ENCODE measurements at regions not wholly inside any gene's neighbourhood (a gene's known extent, or its start where the extent isn't known, plus 50 kb on each side); places are given as distances from the start of the nearest gene placed in this dataset.

- no peak for TF ChIP-seq TCF4 (CRISPR knock-in tag; IDR thresholded peaks at IDR 0.05; ENCODE audit: borderline replicate concordance)
- no peak for TF ChIP-seq PATZ1 (CRISPR knock-in tag; IDR thresholded peaks at IDR 0.05; ENCODE audit: borderline replicate concordance)
- TF ChIP-seq CSRNP3 (CRISPR knock-in tag; IDR thresholded peaks at IDR 0.05) = no peak
- no peak for TF ChIP-seq OSR1 (CRISPR knock-in tag; IDR thresholded peaks at IDR 0.05)
- TF ChIP-seq GLIS3 (CRISPR knock-in tag; IDR thresholded peaks at IDR 0.05) = no peak
- TF ChIP-seq ISL1 (CRISPR knock-in tag; IDR thresholded peaks at IDR 0.05) = no peak
- TF ChIP-seq RARB (CRISPR knock-in tag; IDR thresholded peaks at IDR 0.05) = no peak
- TF ChIP-seq ZFP30 (CRISPR knock-in tag; IDR thresholded peaks at IDR 0.05) = no peak
- no peak for TF ChIP-seq CREB5 (CRISPR knock-in tag; IDR thresholded peaks at IDR 0.05; ENCODE audit: low read depth)
- no peak for TF ChIP-seq TOX (CRISPR knock-in tag; IDR thresholded peaks at IDR 0.05; ENCODE audit: borderline replicate concordance)
- no peak for TF ChIP-seq BACH2 (CRISPR knock-in tag; IDR thresholded peaks at IDR 0.05; ENCODE audit: borderline replicate concordance)
Measured at GRCh38 chr11:29263971-29264682, 752.7 kb downstream of the KCNA4 start.
